ENCODE measurements at regions not wholly inside any gene's neighbourhood (a gene's known extent, or its start where the extent isn't known, plus 50 kb on each side); places are given as distances from the start of the nearest gene placed in this dataset.

GRCh38 chr10:128852449-128852848 lies 614.6 kb upstream of the MGMT start:
- Histone ChIP-seq H3K36me3 (ENCODE audit: control insufficient read depth in 1 of 2, insufficient read depth in 2 of 2, low read length in 2 of 2) (no peaks in the 10 kb centered on the region), H3K4me3 (replicated peaks in 1 of 2; ENCODE audit: low read depth in 1 of 2, low read length in 2 of 2) (no peak overlapping the region), H3K4me1 (ENCODE audit: control insufficient read depth in 1 of 2, insufficient read depth in 2 of 2, low read length in 2 of 2) (no peaks in the 10 kb centered on the region), H3K9me2 (ENCODE audit: insufficient read depth) (no peaks in the 10 kb centered on the region), H4K20me1 (ENCODE audit: insufficient read depth) (no peaks in the 10 kb centered on the region), H3K79me2 (ENCODE audit: insufficient read depth, low read length) (no peaks in the 10 kb centered on the region), H3K27me3 (ENCODE audit: insufficient read depth, low read length) (peaks cover 50% of the 10 kb centered on the region; the same call in 1 of the 2 replicates), H3K27ac (ENCODE audit: low read depth, low read length) (no peak overlapping the region), H3K4me2 (ENCODE audit: low read length) (no peak overlapping the region), H3K9ac (ENCODE audit: low read length) (no peak overlapping the region), H2AFZ (ENCODE audit: low read depth, low read length, poor library complexity, severe bottlenecking) (no peak overlapping the region), H3K9me3 (ENCODE audit: control insufficient read depth in 1 of 2, insufficient read depth in 1 of 2, low read depth in 1 of 2, low read length in 2 of 2) (no peaks in the 10 kb centered on the region)
- no TSS peak for BruUV-seq (replicated peaks)
- DNase-seq (ENCODE audit: low read depth, low spot score) (no peak), ATAC-seq (no peak)
- ChIA-PET CTCF (no interaction called here), RAD21 (ENCODE audit: low non-redundant PET in 1 of 2, low total read pairs in 2 of 2, uncharacterized antibody in 2 of 2, unreplicated experiment in 2 of 2) (no interaction called here), POLR2A (no interaction called here)
- TF ChIP-seq POLR2A (IDR thresholded peaks at IDR 0.05; ENCODE audit: borderline replicate concordance, extremely low read depth, insufficient read depth, insufficient read length) (no peak), CTCF (IDR thresholded peaks at IDR 0.05 in 2 of 3, conservative IDR thresholded peaks at IDR 0.05 in 1 of 3; ENCODE audit: borderline replicate concordance in 1 of 3, insufficient read depth in 1 of 3, low read depth in 2 of 3, low read length in 2 of 3) (no peak), SIN3A (IDR thresholded peaks at IDR 0.05; ENCODE audit: low read depth) (no peak), SRF (IDR thresholded peaks at IDR 0.05; ENCODE audit: low read depth) (no peak)
- intact Hi-C loops (cut with micrococcal nuclease) = no loop called here

- intact Hi-C loops (cut with micrococcal nuclease) = no loop called here
These were observed 614.1 kb upstream of the MGMT start for GRCh38 chr10:128852902-128853301.

More at GRCh38 chr10:128852902-128853301, 614.1 kb upstream of the MGMT start:
- no peak overlapping the region for H2AFZ ChIP-seq (ENCODE audit: low read depth, low read length, poor library complexity, severe bottlenecking)
- H3K27me3 ChIP-seq (ENCODE audit: insufficient read depth, low read length) = peaks cover 49% of the 10 kb centered on the region; the same call in 1 of the 2 replicates
- no peak overlapping the region for H3K4me3 ChIP-seq (replicated peaks in 1 of 2; ENCODE audit: low read depth in 1 of 2, low read length in 2 of 2)
- no peak for ATAC-seq
- H3K79me2 ChIP-seq (ENCODE audit: insufficient read depth, low read length) = no peaks in the 10 kb centered on the region
- no peak overlapping the region for H3K9ac ChIP-seq (ENCODE audit: low read length)
- no peak overlapping the region for H3K4me2 ChIP-seq (ENCODE audit: low read length)
- H3K4me1 ChIP-seq (ENCODE audit: control insufficient read depth in 1 of 2, insufficient read depth in 2 of 2, low read length in 2 of 2) = no peaks in the 10 kb centered on the region
- ChIA-PET RAD21 (ENCODE audit: low non-redundant PET in 1 of 2, low total read pairs in 2 of 2, uncharacterized antibody in 2 of 2, unreplicated experiment in 2 of 2) (no interaction called here), POLR2A (no interaction called here), CTCF (no interaction called here)
- TF ChIP-seq SIN3A (IDR thresholded peaks at IDR 0.05; ENCODE audit: low read depth) = no peak
- TF ChIP-seq JUND (IDR thresholded peaks at IDR 0.05) = no peak
- no peak for TF ChIP-seq SP1 (IDR thresholded peaks at IDR 0.05; ENCODE audit: low read depth)
- no peak for TF ChIP-seq REST (IDR thresholded peaks at IDR 0.05; ENCODE audit: low read depth)
- TF ChIP-seq MAX (IDR thresholded peaks at IDR 0.05) = no peak
- no peak for TF ChIP-seq CBX3 (IDR thresholded peaks at IDR 0.05; ENCODE audit: low read depth)
- TF ChIP-seq FOSL1 (IDR thresholded peaks at IDR 0.05; ENCODE audit: low read depth) = no peak
- no peak for TF ChIP-seq ZFX (IDR thresholded peaks at IDR 0.05)
- no peak overlapping the region for H3K27ac ChIP-seq (ENCODE audit: low read depth, low read length)
- no peaks in the 10 kb centered on the region for H4K20me1 ChIP-seq (ENCODE audit: insufficient read depth)
- no TSS peak for BruUV-seq (replicated peaks)
- no peaks in the 10 kb centered on the region for H3K9me3 ChIP-seq (ENCODE audit: control insufficient read depth in 1 of 2, insufficient read depth in 1 of 2, low read depth in 1 of 2, low read length in 2 of 2)
- H3K36me3 ChIP-seq (ENCODE audit: control insufficient read depth in 1 of 2, insufficient read depth in 2 of 2, low read length in 2 of 2) = no peaks in the 10 kb centered on the region
- no peaks in the 10 kb centered on the region for H3K9me2 ChIP-seq (ENCODE audit: insufficient read depth)
- no peak for DNase-seq (ENCODE audit: low read depth, low spot score)
